Right ventricle myocardium superior (tissue), 1 donor: ENCODE measurements at regions not wholly inside any gene's neighbourhood (a gene's known extent, or its start where the extent isn't known, plus 50 kb on each side); places are given as distances from the start of the nearest gene placed in this dataset.
"Not testable (repeated sequence)": the region's sequence is repeated elsewhere in the genome, so short reads cannot be mapped to it uniquely, and the experiment has no call there.

ENCODE experiments used
- ATAC-seq: fragments of 200-7000 bp; cut with Tn5 transposase; one replicate; pipeline ENCODE4 v1.9.1; 2020; ENCODE audit warnings: mild to moderate bottlenecking; ENCODE audit not compliant: poor library complexity
- DNase-seq: peaks from one replicate; pipeline ENCODE4 v3.0.0-alpha.2; 2020
- intact Hi-C: fragments of 100-400 bp; cut with DNase I; formaldehyde crosslinking; loops from one replicate; pipeline ENCODE4 v1.11.2; 2022
- donor health status: DM: no; HTN: yes; CAD: no; lungs with severe emphysema.

DNA sequence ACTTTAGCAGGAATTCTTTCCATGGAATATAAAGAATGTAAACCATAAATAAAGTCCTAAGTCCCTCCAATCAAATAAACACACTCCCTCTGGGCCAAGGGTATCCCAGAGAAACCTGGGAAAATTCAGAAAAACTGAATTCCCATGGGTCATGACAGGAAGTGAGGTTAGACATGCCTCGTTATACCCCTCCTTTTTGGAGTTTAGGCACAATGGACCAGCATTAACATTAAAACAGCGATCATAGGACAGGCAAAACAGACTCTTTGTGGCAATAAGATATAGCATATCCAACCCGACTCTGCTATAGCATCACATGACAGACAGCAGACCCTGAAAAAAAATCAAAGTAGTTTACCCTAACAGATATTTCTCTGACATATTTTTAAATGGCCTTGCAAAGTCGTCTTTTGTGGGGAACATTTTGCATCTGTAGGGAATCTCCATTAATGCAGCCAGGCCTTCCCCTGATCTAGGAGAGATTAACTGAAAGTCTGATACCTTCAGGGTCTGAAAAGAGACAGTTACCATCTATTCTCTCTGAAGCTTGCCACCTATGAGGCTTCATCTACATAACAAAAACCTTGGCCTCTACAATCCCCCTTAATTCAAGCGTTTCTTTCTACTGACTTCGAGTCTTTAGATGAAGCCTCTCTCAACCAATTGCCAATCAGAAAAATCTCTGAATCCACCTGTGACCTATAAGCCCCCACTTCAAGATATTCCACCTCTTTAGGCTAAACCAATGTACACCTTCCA, 143.0 kb upstream of the KCNK1 start:
- no peak for ATAC-seq
- DNase-seq: no peak
- intact Hi-C loops: no loop called here

DNA sequence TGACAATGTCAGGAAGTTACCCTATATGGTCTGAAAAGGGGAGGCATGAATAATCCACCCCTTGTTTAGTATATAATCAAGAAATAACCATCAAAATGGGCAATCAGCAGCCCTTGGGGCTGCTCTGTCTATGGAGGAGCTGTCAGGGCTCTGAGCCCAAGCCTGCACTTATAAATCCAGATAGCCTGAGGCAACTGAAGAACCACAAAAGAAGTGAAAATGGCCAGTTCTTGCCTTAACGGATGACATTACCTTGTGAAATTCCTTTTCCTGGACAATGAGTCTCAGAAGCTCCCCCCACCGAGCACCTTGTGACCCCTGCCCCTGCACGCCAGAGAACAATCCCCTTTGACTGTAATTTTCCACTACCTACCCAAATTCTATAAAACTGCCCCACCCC, 142.1 kb upstream of the KCNK1 start:
- intact Hi-C loops, DNase-seq, ATAC-seq: not testable (repeated sequence)

DNA sequence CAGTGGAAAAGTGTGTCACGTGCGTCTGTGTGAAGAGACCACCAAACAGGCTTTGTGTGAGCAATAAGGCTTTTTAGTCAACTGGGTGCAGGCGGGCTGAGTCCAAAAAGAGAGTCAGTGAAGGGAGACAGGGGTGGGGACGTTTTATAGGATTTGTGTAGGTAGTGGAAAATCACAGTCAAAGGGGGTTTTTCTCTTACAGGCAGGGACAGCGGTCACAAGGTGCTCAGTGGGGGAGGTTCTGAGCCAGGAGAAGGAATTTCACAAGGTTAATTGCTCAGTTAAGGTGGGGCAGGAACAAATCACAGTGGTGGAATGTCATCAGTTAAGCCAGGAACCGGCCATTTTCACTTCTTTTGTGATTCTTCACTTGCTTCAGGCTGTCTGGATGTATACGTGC, 141.1 kb upstream of the KCNK1 start:
- ATAC-seq, DNase-seq, intact Hi-C loops: not testable (repeated sequence)

DNA sequence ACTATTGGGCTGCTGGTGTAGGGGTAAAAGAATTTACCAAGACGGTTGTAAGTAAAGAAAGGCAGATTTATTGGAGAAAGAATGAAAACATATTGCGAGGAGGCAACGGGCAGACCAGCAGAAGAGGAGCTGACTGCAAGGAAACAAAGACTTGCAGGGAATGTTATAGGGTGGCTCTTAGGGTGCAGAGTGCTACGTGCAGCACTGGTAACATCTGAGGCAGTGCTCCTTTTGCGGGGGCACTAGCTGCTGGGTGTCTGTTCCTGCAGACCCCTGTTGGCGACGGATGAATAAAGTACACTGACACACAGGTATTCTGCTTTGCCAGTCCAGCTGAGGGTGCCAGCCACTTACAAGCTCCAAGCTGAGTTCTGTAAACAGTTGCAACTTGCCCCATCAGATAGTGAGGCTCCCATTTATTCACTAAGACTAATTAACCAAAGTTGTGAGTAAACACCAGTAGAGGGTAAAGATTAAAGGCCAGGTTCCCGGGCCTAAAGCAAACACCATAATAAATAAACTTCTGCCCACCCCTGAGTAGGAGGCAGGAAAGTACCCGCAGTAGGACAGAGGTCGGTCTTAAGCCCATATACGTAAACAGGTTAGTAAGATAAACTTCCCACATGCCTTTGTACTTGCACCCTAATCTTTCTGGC, 140.2 kb upstream of the KCNK1 start:
- intact Hi-C loops: no loop called here
- no peak for DNase-seq
- no peak for ATAC-seq

DNA sequence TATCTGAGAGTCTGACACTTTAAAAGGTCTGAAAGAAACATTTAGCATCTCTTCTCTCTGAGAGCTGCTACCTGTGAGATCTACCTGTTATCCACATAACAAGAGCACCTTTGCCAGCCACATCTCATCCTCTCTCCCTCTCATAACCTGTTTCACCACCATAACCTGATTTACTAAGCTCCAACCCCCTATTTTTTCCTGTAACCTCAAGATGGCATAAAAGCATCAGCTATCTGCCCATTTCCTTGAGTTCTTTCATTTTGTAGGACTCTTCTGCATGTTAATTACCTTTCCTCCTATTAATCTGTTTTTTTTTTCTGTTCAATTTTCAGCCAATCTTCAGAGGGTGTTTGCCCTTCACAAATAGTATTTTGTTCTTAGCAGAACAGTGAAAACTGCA, 136.5 kb upstream of the KCNK1 start:
- no peak for ATAC-seq

DNA sequence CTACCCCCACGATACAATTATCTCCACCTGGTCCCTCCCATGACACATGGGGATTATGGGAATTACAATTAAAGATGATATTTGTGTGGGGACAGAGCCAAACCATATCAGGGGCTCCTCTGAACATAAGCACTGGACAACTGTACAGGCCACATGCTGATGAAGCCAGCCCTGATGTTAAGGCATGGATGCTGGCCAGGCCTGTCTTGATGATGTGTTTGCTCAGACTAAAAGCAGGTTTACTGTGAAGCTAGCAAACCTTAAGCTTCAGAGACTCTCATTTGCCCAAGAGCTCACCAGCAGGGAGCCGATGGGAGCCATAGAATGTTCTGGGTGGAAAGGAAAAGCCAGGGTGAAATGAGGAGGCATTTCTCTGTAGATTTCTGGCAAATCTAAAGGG, 135.3 kb upstream of the KCNK1 start:
- no peak for DNase-seq
- no peak for ATAC-seq
- intact Hi-C loops: no loop called here

More for the DNA sequence above, 136.5 kb upstream of the KCNK1 start:
- intact Hi-C loops: no loop called here
- no peak for DNase-seq

DNA sequence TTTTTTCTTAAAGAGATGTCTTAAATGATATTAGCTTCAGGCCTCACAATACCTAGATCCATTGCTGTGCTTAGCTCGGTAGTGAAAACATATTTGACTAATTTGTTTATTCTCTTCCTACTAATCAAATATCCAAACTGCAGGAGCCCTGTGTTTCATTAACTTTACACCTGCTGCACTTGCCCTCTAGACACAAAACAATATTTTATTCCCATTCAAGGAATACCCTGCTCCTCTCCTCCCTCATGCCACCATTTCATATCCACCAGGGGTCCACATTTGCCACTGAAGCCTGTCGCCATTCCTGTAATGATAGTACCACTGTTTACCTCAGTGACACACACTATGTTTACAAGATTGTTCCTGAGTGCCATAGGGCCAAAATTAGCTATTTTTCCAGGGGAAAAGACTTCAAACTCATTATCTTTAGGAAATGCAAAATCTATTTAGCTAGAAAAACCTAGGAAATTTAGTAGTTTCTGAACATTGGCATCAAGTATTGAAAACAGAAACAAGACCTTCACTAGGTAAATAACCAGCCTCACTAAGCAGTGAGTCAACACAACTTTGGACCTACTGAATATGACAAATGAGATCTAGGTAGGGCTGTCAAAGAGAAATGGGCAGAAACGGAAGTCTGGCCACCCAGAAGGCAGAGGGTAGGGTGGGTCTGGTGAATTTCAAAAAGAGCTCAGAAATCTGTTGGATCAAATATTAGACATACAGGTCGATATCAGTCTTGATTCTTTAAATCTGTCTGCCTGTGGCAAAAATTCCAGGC, 134.6 kb upstream of the KCNK1 start:
- intact Hi-C loops: no loop called here
- no peak for ATAC-seq
- no peak for DNase-seq

DNA sequence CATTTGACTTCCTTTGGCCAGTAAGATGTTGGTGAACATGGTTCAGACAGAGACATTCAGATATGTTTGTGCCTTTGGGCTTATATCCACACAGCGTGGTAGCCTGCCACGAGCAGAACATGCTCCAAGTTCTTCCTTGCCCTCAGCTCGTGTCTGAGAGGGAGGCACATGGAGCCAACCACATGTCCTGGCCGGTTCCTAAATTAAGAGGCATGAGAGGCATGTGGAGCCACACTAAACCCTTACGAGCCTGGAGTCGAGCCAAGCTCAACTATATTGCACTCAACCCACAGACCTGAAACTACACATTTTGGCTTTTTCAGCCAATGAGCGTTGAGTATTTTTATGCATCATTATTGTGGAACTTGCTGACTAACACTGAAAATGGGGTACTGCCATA, 133.7 kb upstream of the KCNK1 start:
- DNase-seq (no peak), ATAC-seq (peak; percentile 60)
- intact Hi-C loops: no loop called here

DNA sequence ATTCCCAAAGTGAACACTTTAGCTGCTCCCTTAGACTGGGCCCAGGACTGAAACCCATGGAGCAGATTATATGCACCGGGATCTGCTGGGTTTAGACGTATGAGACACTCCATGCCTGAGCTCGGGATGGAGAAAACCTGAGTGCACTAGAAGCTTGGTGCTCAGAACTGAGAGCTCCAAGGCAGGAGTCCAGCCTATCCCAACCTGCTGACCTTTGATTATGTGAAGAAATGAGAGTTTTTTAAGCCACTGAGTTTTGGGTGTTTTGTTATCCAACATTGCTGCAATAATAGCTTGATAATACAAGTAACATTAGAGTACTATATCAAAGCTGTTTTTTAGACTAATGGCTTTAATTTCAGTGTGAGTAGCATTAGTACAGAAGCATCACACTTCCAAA, 131.5 kb upstream of the KCNK1 start:
- no peak for DNase-seq
- no peak for ATAC-seq
- intact Hi-C loops: no loop called here

DNA sequence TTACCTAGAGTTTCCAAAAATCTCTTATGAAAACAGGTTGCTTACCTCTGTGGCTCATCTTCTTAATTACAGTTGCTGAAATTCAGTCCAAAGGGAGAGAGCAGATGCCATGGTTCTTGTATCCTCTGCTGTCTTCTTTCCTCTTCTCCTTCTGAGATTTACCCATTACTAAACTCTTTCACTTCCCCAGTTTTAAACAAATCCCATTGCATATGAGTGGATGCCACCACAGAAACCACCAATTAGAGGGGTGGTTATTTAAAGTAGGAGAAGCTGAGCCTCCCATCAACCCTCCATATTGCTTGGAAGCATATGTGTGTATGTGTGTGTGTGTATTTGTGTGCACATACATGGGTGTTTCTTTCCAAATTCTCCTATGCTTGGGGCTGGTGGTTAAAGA, 128.5 kb upstream of the KCNK1 start:
- ATAC-seq (no peak), DNase-seq (no peak)
- intact Hi-C loops: no loop called here

DNA sequence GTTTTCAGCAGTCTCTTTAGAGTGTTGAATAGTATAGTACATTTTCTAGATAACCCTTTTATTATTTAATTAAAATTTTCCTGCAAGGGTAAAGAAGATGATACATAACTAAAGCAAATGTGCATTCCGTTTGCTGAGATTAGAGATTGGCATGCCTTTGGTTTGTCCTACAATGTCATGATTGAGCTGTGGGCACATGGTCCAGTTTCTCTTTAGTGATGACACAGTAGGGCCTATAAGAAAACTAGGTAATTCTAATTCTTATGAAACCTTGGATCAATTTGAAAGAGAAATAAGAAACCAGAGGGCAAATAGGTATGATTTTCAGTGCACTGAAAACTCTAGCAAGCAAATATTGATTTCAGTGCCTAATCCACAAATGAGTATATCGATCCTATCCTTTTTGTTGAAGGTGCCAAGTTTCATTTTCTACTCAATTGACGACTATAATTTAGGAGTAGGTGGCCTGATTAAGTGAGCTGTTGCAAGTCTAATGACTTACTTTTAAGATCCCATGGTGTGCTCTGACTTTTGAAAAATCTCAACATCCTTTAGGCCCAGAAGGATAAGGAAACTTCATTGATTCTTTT, 128.0 kb upstream of the KCNK1 start:
- intact Hi-C loops: no loop called here
- no peak for DNase-seq
- no peak for ATAC-seq

DNA sequence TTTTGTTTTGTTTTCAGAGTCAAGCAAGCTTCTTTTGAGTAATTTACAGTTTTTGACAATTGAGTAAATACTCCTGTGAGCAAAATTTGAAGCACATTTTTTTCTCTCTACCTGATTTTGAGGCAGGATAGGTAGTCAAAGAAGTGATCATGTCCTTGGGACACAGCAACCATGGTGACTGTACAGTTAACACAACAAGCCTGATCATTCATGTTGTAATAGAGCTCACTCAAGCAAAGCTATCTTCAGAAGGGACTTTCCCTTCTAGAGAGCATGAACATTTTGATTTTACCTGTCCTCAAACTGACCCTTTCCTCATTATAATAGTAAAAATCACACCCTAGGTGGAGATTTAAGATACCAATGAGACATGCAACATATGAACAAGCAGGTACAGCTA, 126.5 kb upstream of the KCNK1 start:
- intact Hi-C loops: no loop called here
- DNase-seq (no peak), ATAC-seq (no peak)

DNA sequence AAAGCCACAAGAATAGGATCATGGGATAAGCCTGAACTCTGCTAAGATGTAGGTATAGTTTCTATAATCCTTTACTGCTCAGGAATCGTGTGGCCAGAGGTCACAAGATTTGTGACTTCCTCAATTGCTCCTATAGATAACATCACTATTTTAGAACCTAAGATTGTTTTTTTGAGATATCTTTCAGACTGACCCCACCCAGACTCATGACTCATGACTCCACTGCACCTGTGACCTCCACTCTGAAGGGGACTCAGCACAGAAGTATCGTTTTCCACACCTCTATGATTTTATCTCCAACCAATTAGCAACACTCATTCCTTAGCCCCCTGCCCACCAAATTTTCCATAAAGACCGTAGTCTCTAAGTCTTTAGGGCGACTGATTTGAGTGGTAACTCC, 124.5 kb upstream of the KCNK1 start:
- no peak for DNase-seq
- intact Hi-C loops: no loop called here
- no peak for ATAC-seq

DNA sequence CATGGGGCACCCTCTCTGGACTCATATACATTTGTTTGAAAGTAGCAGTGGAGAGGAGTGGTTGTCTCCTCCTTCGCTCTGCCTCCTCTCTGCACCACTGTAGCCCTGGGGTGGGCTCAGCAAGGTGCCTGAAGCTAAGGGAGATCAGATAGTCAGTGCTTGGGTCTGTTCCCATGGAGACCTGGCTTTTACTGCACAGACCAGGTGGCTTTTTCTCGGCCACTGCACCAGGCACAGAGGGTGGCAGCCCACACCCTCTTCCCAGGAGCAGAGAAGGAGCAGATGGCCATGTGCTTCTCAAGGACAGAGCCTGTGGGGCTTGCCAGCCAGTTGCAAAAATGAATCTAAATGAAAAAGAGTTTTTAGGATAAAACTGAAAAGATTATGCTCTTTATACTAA, 123.4 kb upstream of the KCNK1 start:
- intact Hi-C loops: no loop called here

DNA sequence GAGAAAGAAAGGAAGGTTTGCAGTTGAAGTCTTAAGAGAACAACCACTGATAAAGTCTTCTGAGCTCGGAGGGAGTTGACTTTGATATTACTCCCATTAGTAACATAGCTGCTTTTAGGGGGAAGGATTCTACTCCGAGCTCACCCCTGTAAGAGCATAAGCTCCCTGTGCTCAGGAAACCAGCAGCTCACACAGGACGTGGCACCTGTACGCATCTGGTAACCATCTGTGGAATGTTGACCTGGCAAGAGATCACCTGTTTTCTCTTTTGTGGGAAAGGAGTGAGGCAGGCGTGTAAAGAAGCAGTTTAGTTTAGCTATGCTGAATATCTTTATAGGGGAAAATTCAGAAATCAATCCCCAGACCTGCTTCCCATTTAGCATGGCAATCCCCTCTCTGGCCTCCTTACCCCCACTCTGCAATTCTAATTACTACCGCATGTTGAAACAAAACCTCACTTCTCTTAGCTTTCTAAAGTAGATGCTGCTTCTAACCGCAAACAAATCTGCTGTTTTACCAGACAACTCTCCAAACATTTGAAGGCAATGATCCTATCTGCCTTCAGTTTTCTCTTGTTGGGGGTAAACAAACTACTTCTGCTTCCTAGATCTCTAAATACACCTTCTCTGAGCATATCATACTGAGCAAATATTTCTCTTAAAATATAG, 121.8 kb upstream of the KCNK1 start:
- intact Hi-C loops: no loop called here
- ATAC-seq (no peak), DNase-seq (no peak)

More for the DNA sequence above, 123.4 kb upstream of the KCNK1 start:
- ATAC-seq: no peak
- DNase-seq: no peak

DNA sequence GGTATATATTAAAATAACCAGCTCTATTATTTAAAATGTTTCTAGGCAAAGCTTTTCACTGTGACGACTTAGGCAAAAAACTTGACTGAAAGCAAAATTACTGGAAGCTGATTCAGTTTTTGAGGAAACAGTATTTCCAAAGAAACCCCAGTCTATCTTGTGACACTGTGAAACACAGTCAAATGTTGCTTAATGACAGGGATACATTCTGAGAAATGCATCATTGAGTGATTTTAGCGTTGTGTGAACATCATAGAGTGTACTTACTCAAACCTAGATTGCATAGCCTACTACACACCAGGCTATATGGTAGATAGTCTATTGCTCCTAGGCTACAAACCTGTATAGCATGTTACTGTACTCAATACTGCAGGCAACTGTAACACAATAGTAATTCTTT, 116.9 kb upstream of the KCNK1 start:
- intact Hi-C loops: no loop called here
- ATAC-seq: no peak
- DNase-seq: no peak

DNA sequence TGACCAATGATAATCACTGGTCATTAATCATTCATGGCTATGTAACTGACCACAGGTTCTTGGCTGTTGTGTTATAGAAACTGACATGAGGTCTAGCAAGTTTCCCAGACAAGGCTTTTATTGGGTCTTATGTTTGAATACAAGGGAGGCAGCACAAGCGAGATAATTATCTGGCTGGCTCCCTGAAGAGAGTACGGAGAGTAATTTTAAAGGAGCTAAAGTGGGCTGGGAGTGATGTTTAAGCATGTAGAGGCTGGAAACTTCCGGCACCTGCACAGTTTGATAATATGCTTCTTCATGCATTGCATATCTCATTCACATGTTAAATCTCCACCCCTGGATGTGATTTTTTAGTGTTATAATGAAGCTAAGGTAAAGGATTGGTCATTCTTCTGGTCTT, 116.2 kb upstream of the KCNK1 start:
- ATAC-seq (no peak), DNase-seq (no peak)
- intact Hi-C loops: no loop called here

DNA sequence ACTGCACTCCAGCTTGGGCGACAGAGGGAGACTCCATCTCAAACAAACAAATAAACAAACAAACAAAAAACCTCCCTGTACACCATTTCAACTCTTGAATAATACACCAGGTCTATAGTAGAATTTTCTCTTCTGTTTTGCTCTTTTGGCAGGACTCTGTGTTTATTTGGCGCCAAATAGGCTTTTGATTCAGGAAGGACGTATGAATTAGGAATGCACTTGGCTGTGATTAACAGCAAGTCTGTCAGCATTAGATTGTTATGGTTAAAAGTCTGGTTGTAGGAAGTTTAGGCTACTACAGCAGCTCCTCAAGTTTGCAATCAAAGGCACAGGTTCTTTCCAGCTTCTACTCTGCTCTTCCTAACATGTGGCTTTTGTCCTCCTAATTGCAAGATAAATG, 113.8 kb upstream of the KCNK1 start:
- intact Hi-C loops: no loop called here
- no peak for DNase-seq
- no peak for ATAC-seq

DNA sequence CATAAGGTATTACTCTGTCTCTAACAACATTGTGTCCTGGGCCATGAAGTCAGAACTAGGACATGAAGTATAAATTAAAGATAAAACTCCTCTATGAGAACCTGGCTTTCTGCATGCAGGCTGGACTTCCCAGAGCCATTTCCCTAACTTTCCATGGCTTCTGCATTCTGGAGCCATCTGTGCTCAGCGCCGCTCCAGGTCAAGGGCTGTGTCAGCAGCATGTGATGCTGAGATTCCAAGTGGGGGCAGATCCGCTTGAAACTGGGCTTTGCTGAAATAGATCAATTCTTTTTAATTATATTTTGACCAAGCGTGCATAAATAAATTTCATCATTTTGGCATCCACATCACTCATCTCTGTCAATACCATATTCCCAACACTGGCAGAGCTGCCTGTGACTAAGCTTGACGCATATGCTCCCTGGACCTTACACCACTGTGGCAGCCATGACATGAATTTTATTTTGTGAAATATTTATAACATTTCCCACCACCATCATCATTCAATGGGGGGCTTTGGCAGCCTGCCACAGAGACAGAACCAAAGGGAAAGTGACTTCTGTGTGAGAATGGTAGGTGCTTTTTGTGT, 110.4 kb upstream of the KCNK1 start:
- ATAC-seq (no peak), DNase-seq (no peak)
- intact Hi-C loops: no loop called here
